HL-60 (cell line): ENCODE measurements at regions not wholly inside any gene's neighbourhood (a gene's known extent, or its start where the extent isn't known, plus 50 kb on each side); places are given as distances from the start of the nearest gene placed in this dataset.

Source experiments
- POLR2AphosphoS5 ChIP-seq: IDR thresholded peaks from 2 replicates; pipeline ENCODE4 v1.6.1; 2012; ENCODE audit warnings: low read depth
- TF ChIP-seq, protein P1 (sequence below): IDR thresholded peaks from one replicate; pipeline ENCODE4 v1.5.1; 2011; ENCODE audit warnings: low read length, control low read depth, inconsistent platforms; ENCODE audit not compliant: insufficient read depth

DNA sequence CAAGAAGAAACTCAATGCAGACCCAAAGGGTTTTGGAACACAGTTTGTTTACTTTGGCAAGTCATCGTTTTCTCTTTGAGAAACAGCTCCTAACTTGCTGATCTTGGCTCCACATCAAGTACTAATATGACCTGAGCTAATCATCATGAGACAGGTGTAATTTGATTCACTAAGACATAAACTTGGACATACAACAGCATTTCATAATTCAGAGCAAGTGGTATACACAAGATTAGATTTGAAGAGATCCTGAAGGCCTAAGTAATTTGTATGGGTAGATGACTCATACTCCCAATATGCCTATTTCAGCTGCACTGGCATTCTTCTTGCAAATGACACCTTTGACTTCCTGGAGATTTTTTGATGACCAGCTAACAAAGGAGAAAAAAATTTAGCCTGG, 1521.7 kb downstream of the RPA4 start:
- TF ChIP-seq POLR2AphosphoS5: no peak
- TF ChIP-seq, protein P1, sequence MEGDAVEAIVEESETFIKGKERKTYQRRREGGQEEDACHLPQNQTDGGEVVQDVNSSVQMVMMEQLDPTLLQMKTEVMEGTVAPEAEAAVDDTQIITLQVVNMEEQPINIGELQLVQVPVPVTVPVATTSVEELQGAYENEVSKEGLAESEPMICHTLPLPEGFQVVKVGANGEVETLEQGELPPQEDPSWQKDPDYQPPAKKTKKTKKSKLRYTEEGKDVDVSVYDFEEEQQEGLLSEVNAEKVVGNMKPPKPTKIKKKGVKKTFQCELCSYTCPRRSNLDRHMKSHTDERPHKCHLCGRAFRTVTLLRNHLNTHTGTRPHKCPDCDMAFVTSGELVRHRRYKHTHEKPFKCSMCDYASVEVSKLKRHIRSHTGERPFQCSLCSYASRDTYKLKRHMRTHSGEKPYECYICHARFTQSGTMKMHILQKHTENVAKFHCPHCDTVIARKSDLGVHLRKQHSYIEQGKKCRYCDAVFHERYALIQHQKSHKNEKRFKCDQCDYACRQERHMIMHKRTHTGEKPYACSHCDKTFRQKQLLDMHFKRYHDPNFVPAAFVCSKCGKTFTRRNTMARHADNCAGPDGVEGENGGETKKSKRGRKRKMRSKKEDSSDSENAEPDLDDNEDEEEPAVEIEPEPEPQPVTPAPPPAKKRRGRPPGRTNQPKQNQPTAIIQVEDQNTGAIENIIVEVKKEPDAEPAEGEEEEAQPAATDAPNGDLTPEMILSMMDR: no peak
